CD14-positive monocyte (primary cell): ENCODE measurements at regions not wholly inside any gene's neighbourhood (a gene's known extent, or its start where the extent isn't known, plus 50 kb on each side); places are given as distances from the start of the nearest gene placed in this dataset.

Experiments
- DNase-seq, 3 donors: peaks; one replicate each; pipeline ENCODE4 v3.0.0-alpha.2; 2011 to 2022
- H2AFZ ChIP-seq: 2 replicates; pipeline ENCODE4 v1.6.0; 2012; ENCODE audit warnings: mild to moderate bottlenecking, low read depth, low read length, inconsistent platforms; ENCODE audit not compliant: insufficient read depth, poor library complexity, severe bottlenecking
- H3K27ac ChIP-seq, 2 donors: 1 replicate in 1 of 2; 2 replicates in 1 of 2; pipeline ENCODE4 v1.5.1; 2012 to 2013; ENCODE audit warnings: low read length in 2 of 2, control low read depth in 1 of 2, inconsistent platforms in 1 of 2, low read depth in 1 of 2, mild to moderate bottlenecking in 1 of 2
- H3K27me3 ChIP-seq, 2 donors: one replicate each; pipeline versions ENCODE4 v1.6.0 to v1.6.1; 2011 to 2013; ENCODE audit warnings: low read length in 2 of 2; ENCODE audit not compliant: control insufficient read depth in 2 of 2, insufficient read depth in 2 of 2
- H3K36me3 ChIP-seq, 2 donors: replicated peaks in 1 of 2; 1 replicate in 1 of 2; 2 replicates in 1 of 2; pipeline versions ENCODE4 v1.5.1 to v1.6.1; 2012 to 2013; ENCODE audit warnings: low read length in 2 of 2, control low read depth in 1 of 2, inconsistent platforms in 1 of 2, mild to moderate bottlenecking in 1 of 2; ENCODE audit not compliant: insufficient read depth in 2 of 2, control insufficient read depth in 1 of 2
- H3K4me1 ChIP-seq, 2 donors: 1 replicate in 1 of 2; 2 replicates in 1 of 2; pipeline versions ENCODE4 v1.5.1 to v1.6.1; 2012 to 2013; ENCODE audit warnings: low read length in 2 of 2, control low read depth in 1 of 2, inconsistent platforms in 1 of 2, mild to moderate bottlenecking in 1 of 2, moderate library complexity in 1 of 2; ENCODE audit not compliant: insufficient read depth in 2 of 2, control insufficient read depth in 1 of 2
- H3K4me2 ChIP-seq: replicated peaks from 2 replicates; pipeline ENCODE3; 2012; ENCODE audit warnings: low read length, moderate library complexity, mild to moderate bottlenecking; ENCODE audit not compliant: poor library complexity, severe bottlenecking; ENCODE audit errors: extremely low read depth
- H3K4me3 ChIP-seq, 3 experiments: fragments of 200-600 bp in 1 of 3; sonication (generic) in 1 of 3; replicated peaks in 1 of 3; 1 replicate in 2 of 3; 2 replicates in 1 of 3; pipeline ENCODE4 v1.5.1; 2011 to 2013; ENCODE audit warnings: low read length in 3 of 3, mild to moderate bottlenecking in 3 of 3, control low read depth in 2 of 3, low read depth in 2 of 3, inconsistent platforms in 1 of 3, moderate library complexity in 1 of 3
- H3K79me2 ChIP-seq: 2 replicates; pipeline ENCODE4 v1.6.0; 2012; ENCODE audit warnings: mild to moderate bottlenecking, control low read depth, inconsistent platforms, low read length, moderate library complexity; ENCODE audit not compliant: insufficient read depth
- H3K9ac ChIP-seq: 2 replicates; pipeline ENCODE4 v1.6.0; 2017; ENCODE audit warnings: low read length, mild to moderate bottlenecking; ENCODE audit not compliant: insufficient read depth, poor library complexity, severe bottlenecking
- H3K9me3 ChIP-seq, 2 donors: replicated peaks in 1 of 2; 1 replicate in 1 of 2; 2 replicates in 1 of 2; pipeline versions ENCODE4 v1.5.1 to v1.6.1; 2012 to 2013; ENCODE audit warnings: low read length in 2 of 2, control low read depth in 1 of 2; ENCODE audit not compliant: control insufficient read depth in 1 of 2, insufficient read depth in 1 of 2
- H4K20me1 ChIP-seq: 2 replicates; pipeline ENCODE4 v1.6.0; 2012; ENCODE audit warnings: mild to moderate bottlenecking, low read length, control low read depth, moderate library complexity; ENCODE audit not compliant: insufficient read depth
- H3K27ac Mint-ChIP-seq, 7 donors: one replicate each; pipeline ENCODE4 v1.8.0; 2020; ENCODE audit warnings: mild to moderate bottlenecking in 7 of 7, mixed read lengths in 7 of 7, moderate library complexity in 6 of 7, inconsistent platforms in 2 of 7
- H3K27me3 Mint-ChIP-seq, 3 donors: one replicate each; pipeline ENCODE4 v1.8.0; 2021 to 2022; ENCODE audit warnings: low read depth in 3 of 3, mild to moderate bottlenecking in 3 of 3, mixed read lengths in 3 of 3, moderate library complexity in 3 of 3, inconsistent platforms in 1 of 3
- H3K36me3 Mint-ChIP-seq, 2 donors: one replicate each; pipeline ENCODE4 v1.8.0; 2020; ENCODE audit warnings: mixed read lengths in 2 of 2, inconsistent platforms in 1 of 2, mild to moderate bottlenecking in 1 of 2
- H3K4me1 Mint-ChIP-seq: one replicate; pipeline ENCODE4 v1.8.0; 2020; ENCODE audit warnings: mild to moderate bottlenecking, mixed read lengths
- H3K4me3 Mint-ChIP-seq, 2 donors: one replicate each; pipeline ENCODE4 v1.8.0; 2020; ENCODE audit warnings: mild to moderate bottlenecking in 2 of 2, mixed read lengths in 2 of 2, moderate library complexity in 1 of 2
- H3K9me3 Mint-ChIP-seq, 7 donors: one replicate each; pipeline ENCODE4 v1.8.0; 2020 to 2022; ENCODE audit warnings: mixed read lengths in 7 of 7, mild to moderate bottlenecking in 6 of 7, moderate library complexity in 6 of 7, inconsistent platforms in 2 of 7
- CTCF ChIP-seq: fragments of 200-600 bp; IDR thresholded peaks from one replicate; pipeline ENCODE4 v1.8.0; 2022; ENCODE audit warnings: antibody characterized with exemption, mild to moderate bottlenecking
- WGBS: methylation state at CpG from one replicate; pipeline ENCODE4 v1.1.5; 2013; ENCODE audit warnings: missing lambda C conversion rate; ENCODE audit not compliant: insufficient coverage; 5-methylcytosine and 5-hydroxymethylcytosine counted together
- intact Hi-C, 2 donors: fragments of 100-400 bp; cut with micrococcal nuclease; formaldehyde crosslinking; loops; one replicate each; pipeline versions ENCODE4 v1.15.0 to v1.15.1; 2023

DNA sequence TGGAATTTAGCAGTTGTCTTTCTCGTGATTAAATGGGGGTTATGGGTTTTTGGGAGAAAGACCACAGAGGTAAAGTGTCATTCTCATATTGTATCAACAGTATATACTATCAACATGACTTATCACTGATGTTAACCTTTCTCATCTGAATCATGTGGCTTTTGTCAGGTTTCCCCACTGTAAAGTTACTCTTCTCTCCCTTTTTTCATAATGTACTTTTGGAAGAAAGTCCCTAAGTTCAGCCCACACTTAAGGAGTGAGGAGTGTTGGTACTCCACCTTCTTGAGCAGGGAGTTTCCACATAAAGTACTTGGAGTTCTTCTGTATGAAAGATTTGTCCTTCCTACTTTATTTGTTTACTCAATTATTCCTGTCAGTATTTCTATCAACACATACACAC, 169.9 kb downstream of the ZNF330 start:
- Histone ChIP-seq H3K9me3 (no peaks in the 10 kb centered on the region), H3K9ac (no peak overlapping the region), H3K4me2 (no peak overlapping the region), H3K27me3 (no peaks in the 10 kb centered on the region), H3K36me3 (peaks cover 0 to 4% of the 10 kb centered on the region in 2 donors), H3K79me2 (no peaks in the 10 kb centered on the region), H3K4me3 (no peak overlapping the region), H4K20me1 (peaks cover 88% of the 10 kb centered on the region), H2AFZ (no peak overlapping the region), H3K27ac (no peak overlapping the region), H3K4me1 (no peaks in the 10 kb centered on the region)
- Mint-ChIP-seq H3K4me1 (peaks cover 4% of the 10 kb centered on the region), H3K27ac (no peak overlapping the region), H3K36me3 (peaks cover 12 to 17% of the 10 kb centered on the region in 2 donors), H3K27me3 (peaks cover 0 to 2% (median 0%) of the 10 kb centered on the region in 3 donors), H3K4me3 (no peak overlapping the region), H3K9me3 (peaks cover 0 to 5% (median 0%) of the 10 kb centered on the region in 7 donors)
- intact Hi-C loops, result no loop called here
- no peak for DNase-seq
- no peak for TF ChIP-seq CTCF
- WGBS, result no CpG with 5 or more reads among the region's 1 CpG

DNA sequence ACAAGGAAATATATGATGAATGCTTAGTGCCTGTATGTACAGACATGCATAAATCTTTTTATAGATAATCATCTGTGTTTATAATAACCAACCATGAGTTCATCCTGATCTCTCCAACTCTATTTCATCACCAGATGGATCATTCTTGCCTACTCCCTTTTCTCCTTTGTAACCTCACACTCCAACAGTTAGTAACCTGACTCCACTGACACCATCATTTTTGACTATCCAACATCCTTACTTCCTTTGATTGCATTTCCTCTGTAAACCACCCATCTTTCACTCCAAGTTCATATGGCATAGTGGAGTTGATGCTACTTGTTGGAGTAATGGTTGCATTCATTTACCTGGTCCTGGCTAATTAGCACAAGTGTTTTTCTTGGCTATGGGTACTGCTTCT, 170.6 kb downstream of the ZNF330 start:
- no peaks in the 10 kb centered on the region for H3K9me3 ChIP-seq
- H2AFZ ChIP-seq, result no peak overlapping the region
- peaks cover 10 to 16% of the 10 kb centered on the region in 2 donors for H3K36me3 Mint-ChIP-seq
- intact Hi-C loops, result no loop called here
- no peak overlapping the region for H3K4me3 ChIP-seq
- H3K4me3 Mint-ChIP-seq, result no peak overlapping the region
- no peak overlapping the region for H3K4me2 ChIP-seq
- H3K27me3 ChIP-seq, result no peaks in the 10 kb centered on the region
- peaks cover 0 to 4% (median 0%) of the 10 kb centered on the region in 7 donors for H3K9me3 Mint-ChIP-seq
- TF ChIP-seq CTCF, result no peak
- no peak overlapping the region for H3K27ac Mint-ChIP-seq
- H3K27ac ChIP-seq, result no peak overlapping the region
- peaks cover 0 to 2% (median 0%) of the 10 kb centered on the region in 3 donors for H3K27me3 Mint-ChIP-seq
- H4K20me1 ChIP-seq, result peaks cover 93% of the 10 kb centered on the region
- no peaks in the 10 kb centered on the region for H3K79me2 ChIP-seq
- H3K4me1 ChIP-seq, result no peaks in the 10 kb centered on the region
- no peak for DNase-seq
- peaks cover 0 to 4% of the 10 kb centered on the region in 2 donors for H3K36me3 ChIP-seq
- no peak overlapping the region for H3K9ac ChIP-seq
- H3K4me1 Mint-ChIP-seq, result peaks cover 4% of the 10 kb centered on the region
